SK-N-SH (cell line): ENCODE measurements at regions not wholly inside any gene's neighbourhood (a gene's known extent, or its start where the extent isn't known, plus 50 kb on each side); places are given as distances from the start of the nearest gene placed in this dataset.

ENCODE experiments used
- GABPA ChIP-seq: IDR thresholded peaks from 2 replicates; pipeline ENCODE4 v1.4.0; 2012; ENCODE audit warnings: low read depth, mild to moderate bottlenecking
- SMC3 ChIP-seq: IDR thresholded peaks from 2 replicates; pipeline ENCODE4 v1.6.1; 2012; ENCODE audit warnings: low read depth, low read length, improper control_type of control experiment

- TF ChIP-seq SMC3 (no peak), GABPA (no peak)
Measured at GRCh38 chr10:8616166-8616565, 561.7 kb downstream of the GATA3 start.
